Body of pancreas (tissue), 4 donors: ENCODE measurements at regions not wholly inside any gene's neighbourhood (a gene's known extent, or its start where the extent isn't known, plus 50 kb on each side); places are given as distances from the start of the nearest gene placed in this dataset.

Experiments used
- ATAC-seq: fragments of 150-250 bp; one replicate; pipeline ENCODE4 v1.9.1; 2016
- DNase-seq, 4 donors: peaks; one replicate each; pipeline ENCODE4 v3.0.0-alpha.2; 2019
- H3K27ac ChIP-seq, 4 donors: fragments of 200-600 bp; sonication (generic); 1 replicate in 3 of 4; 2 replicates in 1 of 4; pipeline versions ENCODE4 v1.5.1 to v1.6.1; 2016 to 2019; ENCODE audit warnings: mild to moderate bottlenecking in 1 of 4, mixed read lengths in 1 of 4, moderate library complexity in 1 of 4
- H3K27me3 ChIP-seq, 2 donors: fragments of 200-600 bp; sonication (generic); one replicate each; pipeline ENCODE4 v1.6.0; 2016; ENCODE audit warnings: mild to moderate bottlenecking in 1 of 2
- H3K36me3 ChIP-seq, 2 donors: fragments of 200-600 bp; sonication (generic); replicated peaks in 1 of 2; 2 replicates each; pipeline ENCODE4 v1.5.1; 2016; ENCODE audit warnings: low read depth in 2 of 2; ENCODE audit not compliant: insufficient read depth in 1 of 2
- H3K4me1 ChIP-seq: fragments of 200-600 bp; sonication (generic); one replicate; pipeline ENCODE4 v1.6.0; 2016
- H3K4me3 ChIP-seq, 2 donors: fragments of 200-600 bp; sonication (generic); 1 replicate in 1 of 2; 2 replicates in 1 of 2; pipeline ENCODE4 v1.5.1; 2016 to 2019
- H3K9me3 ChIP-seq, 3 donors: fragments of 200-600 bp; sonication (generic); 1 replicate in 2 of 3; 2 replicates in 1 of 3; pipeline ENCODE4 v1.5.1; 2016
- POLR2A ChIP-seq, 3 donors: fragments of 450-650 bp; IDR thresholded peaks; one replicate each; pipeline ENCODE4 v1.6.1; 2016; ENCODE audit warnings: antibody characterized with exemption in 3 of 3, mild to moderate bottlenecking in 2 of 3
- WGBS, 2 donors: methylation state at CpG; one replicate each; pipeline ENCODE4 v1.1.5; 2017; 5-methylcytosine and 5-hydroxymethylcytosine counted together
- intact Hi-C: fragments of 100-400 bp; cut with DNase I; formaldehyde crosslinking; loops from one replicate; pipeline ENCODE4 v1.15.1; 2023
- TF ChIP-seq, protein P1 (sequence below), 7 experiments: fragments of 450-650 bp in 4 of 7; fragments of 200-600 bp in 3 of 7; sonication (generic) in 3 of 7; IDR thresholded peaks; one replicate each; pipeline ENCODE4 v1.5.1; 2016 to 2019; ENCODE audit warnings: antibody characterized with exemption in 7 of 7

DNA sequence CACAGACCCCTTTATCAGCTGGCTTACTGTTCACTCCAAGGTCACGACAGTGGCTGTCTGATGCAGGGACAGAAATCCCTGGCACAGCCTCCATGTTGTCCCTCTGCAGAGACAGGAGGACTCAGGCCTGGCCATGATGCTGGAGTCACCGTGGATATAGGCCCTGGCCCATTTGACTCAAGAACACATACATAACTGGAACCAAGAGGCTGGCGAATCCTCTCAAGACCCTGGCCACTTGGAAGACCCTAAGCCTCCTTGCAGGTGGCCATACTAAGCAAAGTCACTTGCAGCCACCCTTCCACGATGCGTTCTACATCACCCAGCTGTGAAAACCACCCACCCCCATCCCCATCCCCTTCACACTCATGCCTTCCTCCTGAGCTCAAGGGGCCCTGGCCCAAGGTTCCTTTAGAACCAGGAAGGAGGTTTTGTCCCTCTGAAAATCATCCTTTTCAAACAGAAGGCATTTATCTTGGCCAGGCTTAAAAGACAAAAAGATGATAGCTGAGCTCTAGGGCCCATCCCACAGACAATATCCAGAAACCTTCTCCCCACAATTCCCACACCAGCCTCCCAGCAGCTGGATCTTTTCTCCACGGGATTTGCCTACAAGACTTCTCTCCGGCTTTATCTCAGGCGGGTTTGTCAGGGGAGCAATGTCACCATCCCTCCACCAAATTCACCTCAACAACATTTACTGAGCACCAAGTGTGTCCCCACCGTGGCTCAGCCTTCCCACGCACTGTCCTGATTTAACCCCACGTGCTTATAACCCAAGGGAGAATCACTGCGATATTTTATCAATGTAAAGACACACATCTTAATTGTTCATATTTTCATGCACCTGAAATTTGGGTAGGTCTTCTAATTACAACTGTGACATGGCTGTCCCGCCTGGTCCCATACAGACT is 123.4 kb upstream of the SERPIND1 start:
- no peak overlapping the region for H3K27ac ChIP-seq
- no peaks in the 10 kb centered on the region for H3K36me3 ChIP-seq
- H3K9me3 ChIP-seq, result no peaks in the 10 kb centered on the region
- no peaks in the 10 kb centered on the region for H3K4me1 ChIP-seq
- ATAC-seq (no peak), DNase-seq (no peak)
- WGBS, 2 donors, result 77 to 80% methylated on average over 13 of the region's 13 CpGs
- intact Hi-C loops, result no loop called here
- TF ChIP-seq POLR2A (IDR thresholded peaks at IDR 0.05), result no peak
- TF ChIP-seq, protein P1, sequence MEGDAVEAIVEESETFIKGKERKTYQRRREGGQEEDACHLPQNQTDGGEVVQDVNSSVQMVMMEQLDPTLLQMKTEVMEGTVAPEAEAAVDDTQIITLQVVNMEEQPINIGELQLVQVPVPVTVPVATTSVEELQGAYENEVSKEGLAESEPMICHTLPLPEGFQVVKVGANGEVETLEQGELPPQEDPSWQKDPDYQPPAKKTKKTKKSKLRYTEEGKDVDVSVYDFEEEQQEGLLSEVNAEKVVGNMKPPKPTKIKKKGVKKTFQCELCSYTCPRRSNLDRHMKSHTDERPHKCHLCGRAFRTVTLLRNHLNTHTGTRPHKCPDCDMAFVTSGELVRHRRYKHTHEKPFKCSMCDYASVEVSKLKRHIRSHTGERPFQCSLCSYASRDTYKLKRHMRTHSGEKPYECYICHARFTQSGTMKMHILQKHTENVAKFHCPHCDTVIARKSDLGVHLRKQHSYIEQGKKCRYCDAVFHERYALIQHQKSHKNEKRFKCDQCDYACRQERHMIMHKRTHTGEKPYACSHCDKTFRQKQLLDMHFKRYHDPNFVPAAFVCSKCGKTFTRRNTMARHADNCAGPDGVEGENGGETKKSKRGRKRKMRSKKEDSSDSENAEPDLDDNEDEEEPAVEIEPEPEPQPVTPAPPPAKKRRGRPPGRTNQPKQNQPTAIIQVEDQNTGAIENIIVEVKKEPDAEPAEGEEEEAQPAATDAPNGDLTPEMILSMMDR (IDR thresholded peaks at IDR 0.05), result no peak
- H3K4me3 ChIP-seq, result no peak overlapping the region
- H3K27me3 ChIP-seq, result no peaks in the 10 kb centered on the region

DNA sequence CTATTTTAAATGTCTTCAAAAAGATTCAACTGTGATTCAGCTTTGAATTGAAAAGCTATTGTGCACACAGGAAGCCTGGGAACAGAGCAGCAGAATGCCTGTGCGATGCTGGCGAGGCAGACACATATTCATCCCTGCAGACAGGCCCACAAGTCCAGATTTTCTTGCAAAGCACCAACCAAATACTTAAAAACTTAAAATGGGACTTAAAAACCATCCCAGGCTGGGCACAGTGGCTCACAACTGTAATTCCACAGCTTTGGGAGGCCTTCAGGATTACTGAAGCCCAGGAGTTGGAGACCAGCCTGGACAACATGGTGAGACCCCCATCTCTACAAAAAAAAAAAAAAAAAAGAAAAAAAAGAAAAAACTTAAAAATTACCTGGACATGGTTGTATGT is 122.6 kb upstream of the SERPIND1 start:
- Histone ChIP-seq H3K27me3 (no peaks in the 10 kb centered on the region), H3K36me3 (no peaks in the 10 kb centered on the region), H3K27ac (no peak overlapping the region), H3K4me1 (no peaks in the 10 kb centered on the region), H3K9me3 (no peaks in the 10 kb centered on the region), H3K4me3 (no peak overlapping the region)
- ATAC-seq (no peak), DNase-seq (no peak)
- TF ChIP-seq POLR2A (IDR thresholded peaks at IDR 0.05), result no peak
- intact Hi-C loops, result no loop called here
- WGBS, 2 donors, result 88 to 96% methylated on average over 2 of the region's 2 CpGs

DNA sequence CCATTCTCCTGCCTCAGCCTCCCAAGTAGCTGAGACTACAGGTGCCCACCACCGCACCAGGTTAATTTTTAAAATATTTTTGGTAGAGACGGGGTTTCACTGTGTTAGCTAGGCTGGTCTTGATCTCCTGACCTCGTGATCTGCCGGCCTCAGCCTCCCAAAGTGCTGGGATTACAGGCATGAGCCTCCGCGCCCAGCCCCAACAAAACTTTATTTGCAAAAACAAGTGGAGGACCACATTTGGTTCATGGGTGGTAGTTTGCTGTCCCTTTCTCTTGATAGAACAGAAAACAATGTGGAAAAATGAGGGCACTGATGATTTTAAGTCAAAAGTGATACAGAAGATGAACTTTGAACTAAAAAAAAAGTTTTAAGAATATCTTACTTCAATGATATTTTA is 121.8 kb upstream of the SERPIND1 start:
- Histone ChIP-seq H3K27me3 (no peaks in the 10 kb centered on the region), H3K4me3 (no peak overlapping the region), H3K4me1 (no peaks in the 10 kb centered on the region), H3K27ac (no peak overlapping the region), H3K9me3 (no peaks in the 10 kb centered on the region), H3K36me3 (no peaks in the 10 kb centered on the region)
- DNase-seq, result no peak
- TF ChIP-seq, protein P1 (IDR thresholded peaks at IDR 0.05), result no peak
- no peak for TF ChIP-seq POLR2A (IDR thresholded peaks at IDR 0.05)
- WGBS, 2 donors, result 90% methylated on average over 6 of the region's 6 CpGs
- intact Hi-C loops, result no loop called here
- no peak for ATAC-seq

DNA sequence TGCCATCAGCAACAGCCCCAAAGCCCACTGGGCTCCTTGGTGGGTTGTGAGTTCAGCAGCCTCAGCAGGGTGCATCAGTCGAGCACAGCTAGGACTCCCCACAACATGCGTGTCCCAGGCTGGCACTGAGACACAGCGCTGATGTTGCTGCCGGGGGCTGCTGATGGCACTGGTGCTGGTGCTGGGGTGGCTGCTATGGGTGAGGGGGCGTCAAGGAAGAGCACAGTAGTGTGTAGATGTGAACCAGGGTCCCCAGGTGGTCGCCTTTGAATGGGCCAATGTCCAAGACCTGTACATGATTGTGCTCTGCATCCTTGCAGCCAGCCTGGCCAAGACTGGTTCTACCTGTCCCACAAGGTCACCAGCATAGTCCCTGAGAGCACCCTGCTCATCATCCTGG is 121.3 kb upstream of the SERPIND1 start:
- no peak overlapping the region for H3K4me3 ChIP-seq
- no peak overlapping the region for H3K27ac ChIP-seq
- no peaks in the 10 kb centered on the region for H3K36me3 ChIP-seq
- no peak for TF ChIP-seq POLR2A (IDR thresholded peaks at IDR 0.05)
- TF ChIP-seq, protein P1 (IDR thresholded peaks at IDR 0.05), result no peak
- ATAC-seq, result no peak
- DNase-seq, result no peak
- H3K27me3 ChIP-seq, result no peaks in the 10 kb centered on the region
- no peaks in the 10 kb centered on the region for H3K4me1 ChIP-seq
- intact Hi-C loops, result no loop called here
- WGBS, 2 donors, result 84 to 87% methylated on average over 2 to 6 of the region's 6 CpGs
- H3K9me3 ChIP-seq, result no peaks in the 10 kb centered on the region

DNA sequence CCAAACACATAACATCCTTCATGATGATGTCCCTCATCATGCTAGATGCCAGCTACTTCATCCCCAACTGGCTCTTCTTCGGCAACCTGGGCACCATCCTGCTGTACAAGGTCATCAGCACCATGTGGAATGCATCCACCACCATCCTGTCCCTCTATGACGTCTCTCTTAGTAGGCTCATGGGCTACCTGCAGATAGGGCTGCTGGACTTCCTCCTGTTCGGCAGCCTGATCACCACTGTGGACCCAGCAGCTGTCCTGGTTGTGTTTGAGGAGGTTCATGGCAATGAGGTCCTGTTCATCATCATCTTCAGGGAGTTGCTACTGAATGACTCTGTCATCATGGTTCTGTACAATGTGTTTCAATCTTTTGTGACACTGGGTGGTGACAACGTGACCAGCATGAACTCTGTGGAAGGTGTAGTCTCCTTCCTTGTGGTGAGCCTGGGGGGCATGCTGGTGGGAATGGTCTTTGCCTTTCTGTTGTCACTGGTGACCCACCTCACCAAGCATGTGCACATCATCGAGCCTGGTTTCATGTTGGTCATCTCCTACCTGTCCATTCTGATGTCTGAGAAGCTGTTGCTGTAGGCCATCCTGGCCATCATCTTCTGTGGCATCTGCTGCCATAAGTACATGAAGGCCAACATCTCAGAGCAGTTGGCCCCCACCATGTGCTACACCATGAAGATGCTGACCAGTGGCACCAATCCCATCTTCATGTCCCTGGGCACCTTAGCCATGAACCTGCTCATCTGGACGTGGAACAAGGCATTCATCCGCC is 120.7 kb upstream of the SERPIND1 start:
- no peaks in the 10 kb centered on the region for H3K27me3 ChIP-seq
- TF ChIP-seq POLR2A (IDR thresholded peaks at IDR 0.05), result no peak
- TF ChIP-seq, protein P1 (IDR thresholded peaks at IDR 0.05), result no peak
- no peak for DNase-seq
- ATAC-seq, result no peak
- H3K4me1 ChIP-seq, result no peaks in the 10 kb centered on the region
- 88 to 91% methylated on average over 6 to 7 of the region's 7 CpGs for WGBS, 2 donors
- no peaks in the 10 kb centered on the region for H3K36me3 ChIP-seq
- no peak overlapping the region for H3K27ac ChIP-seq
- intact Hi-C loops, result no loop called here
- no peaks in the 10 kb centered on the region for H3K9me3 ChIP-seq
- no peak overlapping the region for H3K4me3 ChIP-seq
